HG03045 (cell line): ENCODE measurements at regions not wholly inside any gene's neighbourhood (a gene's known extent, or its start where the extent isn't known, plus 50 kb on each side); places are given as distances from the start of the nearest gene placed in this dataset.

Experiments
- ATAC-seq: cut with Tn5 transposase; IDR thresholded peaks from one replicate; pipeline ENCODE4 v1.9.1; 2021; ENCODE audit warnings: mild to moderate bottlenecking, moderate library complexity; ENCODE audit not compliant: unreplicated experiment

DNA sequence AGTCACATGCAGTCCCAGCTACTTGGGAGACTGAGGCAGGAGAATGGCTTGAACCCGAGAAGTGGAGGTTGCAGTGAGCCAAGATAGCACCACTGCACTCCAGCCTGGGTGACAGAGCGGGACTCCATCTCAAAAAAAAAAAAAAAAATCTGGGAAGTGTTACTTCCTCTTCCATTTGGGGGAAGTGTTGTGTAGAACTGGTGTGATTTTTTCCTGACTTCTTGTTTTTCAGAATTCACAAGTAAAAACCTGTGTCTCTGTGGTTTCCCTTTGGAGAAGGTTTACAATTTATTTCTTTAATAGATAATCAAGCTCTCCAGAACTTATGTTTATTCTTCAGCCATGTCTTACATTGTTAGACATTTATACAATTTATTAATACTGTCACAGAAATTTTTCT lies 396.1 kb downstream of the BRD1 start:
- no peak for ATAC-seq

DNA sequence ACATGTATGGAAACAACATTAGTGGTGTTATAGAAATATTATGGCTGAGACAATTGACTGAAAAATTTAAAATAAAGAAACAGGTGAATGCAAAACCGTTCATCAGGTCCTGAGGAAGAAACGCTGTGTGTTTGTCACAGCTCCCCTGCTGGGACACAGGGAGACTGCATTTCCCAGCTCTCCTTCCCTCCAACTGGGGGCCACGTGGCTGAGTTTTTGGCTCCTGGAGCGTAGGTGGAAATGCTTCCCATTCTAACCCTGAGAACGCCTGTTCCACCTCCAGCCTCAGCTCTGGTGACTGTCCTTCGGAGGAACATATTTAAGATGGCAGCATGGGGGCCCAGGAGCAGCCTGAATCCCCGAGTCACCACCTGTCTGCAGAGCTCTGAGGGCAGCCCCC lies 398.6 kb downstream of the BRD1 start:
- no peak for ATAC-seq

DNA sequence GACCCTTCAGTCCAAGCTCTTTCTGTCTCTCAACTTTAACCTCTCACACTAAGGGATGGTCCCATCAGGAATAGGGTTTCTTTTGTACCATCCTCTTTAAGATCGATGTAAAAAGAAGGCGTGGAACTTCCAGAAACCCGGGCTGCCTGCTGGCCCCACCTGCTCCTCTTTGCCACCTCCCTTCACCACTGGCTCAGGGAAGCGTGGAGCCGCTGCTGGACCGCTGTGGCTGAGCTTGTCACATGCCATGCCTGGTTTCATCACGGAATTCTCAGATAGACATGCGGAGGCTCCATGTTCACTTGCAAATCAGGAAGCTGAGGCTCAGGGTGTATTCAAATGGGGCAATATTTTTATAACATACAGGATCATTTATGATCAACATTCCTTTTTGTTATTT lies 399.7 kb downstream of the BRD1 start:
- ATAC-seq, result no peak

DNA sequence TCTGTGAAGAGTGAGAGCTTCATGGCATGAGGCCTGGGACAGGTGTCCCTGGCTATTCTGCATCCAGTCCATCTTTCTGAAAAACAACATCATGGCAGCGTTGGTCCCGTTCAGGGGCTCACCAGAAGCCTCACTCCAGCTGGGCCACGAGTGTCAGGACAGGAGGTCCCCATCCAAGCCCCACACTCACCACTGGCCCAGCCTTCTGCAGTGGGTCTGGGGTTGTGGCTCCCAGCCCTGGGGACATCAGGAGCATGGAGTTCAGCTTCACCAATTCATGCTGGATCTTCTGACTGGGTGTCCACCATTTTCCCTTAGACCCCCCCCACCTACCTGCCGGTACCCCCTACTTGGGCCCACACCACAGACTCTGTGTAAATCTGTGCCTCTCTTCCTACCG lies 400.3 kb downstream of the BRD1 start:
- no peak for ATAC-seq

DNA sequence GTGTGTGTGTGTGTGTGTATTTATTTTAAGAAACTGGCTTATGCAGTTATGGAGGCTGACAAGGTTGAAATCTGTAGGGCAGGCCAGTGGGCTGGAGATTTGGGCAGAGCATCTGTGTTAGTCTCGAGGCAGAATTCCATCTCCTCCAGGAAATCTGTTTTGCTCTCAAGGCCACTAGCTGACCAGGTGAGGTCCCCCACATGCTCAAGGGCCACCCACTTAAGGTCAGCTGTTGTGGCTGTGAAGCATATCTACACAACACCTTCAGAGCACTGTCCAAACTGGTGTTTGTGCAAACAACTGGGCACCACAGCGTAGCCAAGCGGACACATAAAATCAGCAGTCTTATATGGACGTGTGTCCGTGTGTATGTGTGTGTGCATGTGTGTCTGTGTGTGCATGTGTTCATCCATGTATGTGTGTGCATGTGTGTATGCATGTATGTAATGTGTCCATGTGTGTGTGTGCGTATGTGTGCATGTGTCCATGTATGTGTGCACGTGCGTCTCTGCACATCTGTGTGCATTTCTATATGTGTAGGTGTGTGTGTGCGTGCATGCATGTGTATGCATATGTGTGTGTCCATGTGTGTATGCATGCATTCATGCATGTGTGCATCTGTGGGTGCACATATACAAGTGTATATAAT lies 400.9 kb downstream of the BRD1 start:
- no peak for ATAC-seq

DNA sequence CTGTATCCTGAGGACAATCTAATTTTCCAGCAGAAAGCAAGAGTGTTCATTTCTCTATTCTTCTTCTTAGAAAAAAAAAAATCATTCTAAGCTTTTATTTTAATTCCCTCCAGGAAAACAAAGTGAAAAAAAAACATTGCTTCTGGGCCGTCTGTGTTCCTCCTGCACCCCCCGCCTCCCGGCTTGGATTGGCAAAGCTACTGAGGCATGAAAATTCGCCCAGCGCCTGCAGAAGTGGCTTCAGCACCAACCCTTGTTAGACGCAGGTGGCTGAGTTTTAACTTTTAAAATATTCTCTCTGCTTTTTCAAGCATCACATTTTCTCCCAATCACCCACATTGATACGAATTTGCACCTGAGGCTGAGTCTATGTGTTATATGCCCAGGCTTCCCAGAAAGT lies 401.6 kb downstream of the BRD1 start:
- ATAC-seq, result no peak

DNA sequence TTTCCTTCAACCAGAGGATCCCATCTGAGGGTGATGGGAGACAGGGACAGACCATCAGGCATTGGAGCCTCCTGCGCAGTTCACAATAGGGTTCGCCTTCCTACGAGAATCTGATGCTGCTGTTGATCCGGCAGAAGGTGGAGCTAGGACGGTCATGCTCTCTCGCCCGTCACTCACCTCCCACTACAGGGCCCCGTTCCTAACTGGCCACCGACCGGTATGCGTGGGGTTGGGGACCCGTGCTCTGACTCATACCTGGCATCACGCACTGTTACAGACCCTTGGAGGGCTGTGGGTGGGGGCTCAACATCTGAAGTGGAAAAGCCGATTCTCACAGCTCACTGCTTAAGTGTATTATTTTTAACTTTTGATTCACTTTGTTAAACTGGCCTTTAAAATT lies 402.3 kb downstream of the BRD1 start:
- ATAC-seq, result no peak

DNA sequence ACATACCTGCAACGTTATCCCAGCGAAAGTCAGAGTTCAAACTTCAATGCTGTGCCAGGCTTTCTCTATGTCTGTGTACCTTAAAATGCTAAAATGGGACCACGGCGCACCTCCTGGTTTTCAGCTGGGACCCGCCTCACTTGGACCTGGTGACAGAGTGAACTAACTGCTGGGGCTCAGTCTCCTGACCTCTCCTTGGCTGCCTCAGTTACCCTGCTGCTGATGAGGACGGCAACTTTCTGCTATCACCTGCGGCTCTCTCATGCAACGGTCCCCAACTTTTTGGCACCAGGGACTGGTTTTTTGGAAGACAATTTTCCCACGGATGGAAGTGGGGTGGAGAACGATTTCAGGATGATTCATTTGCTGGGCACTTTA lies 402.8 kb downstream of the BRD1 start:
- ATAC-seq, result no peak

DNA sequence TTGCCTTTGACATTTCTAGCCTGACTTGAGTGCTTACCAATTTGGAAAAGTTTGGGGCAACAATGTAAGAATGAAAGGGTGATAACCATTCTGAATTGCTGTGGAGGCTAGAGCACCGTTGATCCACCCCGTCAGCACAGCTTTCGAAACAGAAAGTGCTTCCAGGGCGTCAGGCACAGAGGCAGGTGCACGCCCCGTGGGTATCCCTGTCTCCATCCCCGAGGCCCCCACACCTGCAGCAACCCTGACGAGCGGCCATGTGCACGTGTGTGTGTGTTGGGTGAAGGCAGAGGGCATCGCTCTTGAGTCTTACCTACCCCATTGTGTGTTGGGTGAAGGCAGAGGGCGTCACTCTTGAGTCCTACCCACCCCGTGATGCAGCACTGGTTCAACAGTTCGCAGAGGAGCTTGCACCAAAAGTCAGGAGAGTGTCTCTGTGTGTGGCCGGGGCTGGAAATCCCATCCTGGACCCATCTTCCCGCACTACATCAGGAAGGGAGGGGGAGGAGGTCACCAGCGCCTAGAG lies 404.5 kb downstream of the BRD1 start:
- no peak for ATAC-seq

DNA sequence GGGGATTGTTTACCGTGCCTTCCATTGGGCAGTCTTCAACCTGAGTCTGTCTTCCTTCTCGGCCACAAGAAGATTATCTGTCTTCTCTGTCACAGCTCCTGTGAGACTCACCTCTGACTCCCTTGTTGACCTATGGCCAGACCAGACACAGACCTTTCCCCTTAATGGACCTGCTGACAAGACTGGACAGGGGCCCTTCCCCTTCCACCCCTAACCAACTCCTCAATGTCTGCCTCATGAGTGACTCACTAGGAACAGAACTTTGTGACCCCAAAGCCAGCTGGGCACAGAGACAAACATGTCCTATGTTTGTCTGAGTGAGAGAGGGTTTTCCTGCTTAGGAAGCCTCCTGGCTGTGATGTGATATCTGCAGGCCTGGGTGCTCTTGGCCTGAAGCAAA lies 405.0 kb downstream of the BRD1 start:
- ATAC-seq, result no peak

DNA sequence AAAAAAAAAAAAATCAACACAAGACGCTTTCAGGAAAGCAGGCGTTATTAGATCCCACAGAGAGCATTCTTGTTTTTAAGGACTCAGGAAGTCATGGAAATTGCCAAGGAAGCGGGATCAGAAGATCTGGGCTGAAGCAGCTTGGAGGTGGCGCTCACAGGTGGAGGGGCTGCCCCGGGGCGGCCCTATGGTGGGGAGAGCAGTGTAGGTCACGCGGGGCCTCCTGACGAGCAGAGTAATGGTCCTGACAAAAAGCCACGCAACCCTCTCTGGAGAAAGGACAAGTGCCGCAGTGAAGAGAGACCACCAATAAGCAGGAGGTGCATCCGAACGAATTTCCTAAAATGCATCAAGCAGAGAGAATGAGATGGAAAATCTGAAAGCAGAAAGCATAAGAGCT lies 407.0 kb downstream of the BRD1 start:
- no peak for ATAC-seq

DNA sequence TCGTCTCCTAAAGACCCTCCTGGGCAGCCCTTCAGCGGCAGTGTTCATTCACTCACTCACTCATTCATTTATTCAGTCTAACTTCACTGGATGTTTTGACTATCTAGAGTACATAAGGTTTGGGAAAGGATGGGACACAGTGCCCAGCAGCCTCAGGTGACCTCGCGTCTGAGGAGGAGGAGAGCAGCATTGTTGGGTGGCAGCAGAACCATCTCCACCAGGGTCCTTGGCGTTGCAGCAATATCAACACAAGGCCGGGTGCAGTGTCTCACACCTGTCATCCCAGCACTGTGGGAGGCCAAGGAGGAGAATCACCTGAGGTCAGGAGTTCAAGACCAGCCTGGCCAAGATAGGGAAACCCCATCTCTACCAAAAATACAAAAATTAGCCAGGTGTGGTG lies 408.0 kb downstream of the BRD1 start:
- ATAC-seq, result no peak

DNA sequence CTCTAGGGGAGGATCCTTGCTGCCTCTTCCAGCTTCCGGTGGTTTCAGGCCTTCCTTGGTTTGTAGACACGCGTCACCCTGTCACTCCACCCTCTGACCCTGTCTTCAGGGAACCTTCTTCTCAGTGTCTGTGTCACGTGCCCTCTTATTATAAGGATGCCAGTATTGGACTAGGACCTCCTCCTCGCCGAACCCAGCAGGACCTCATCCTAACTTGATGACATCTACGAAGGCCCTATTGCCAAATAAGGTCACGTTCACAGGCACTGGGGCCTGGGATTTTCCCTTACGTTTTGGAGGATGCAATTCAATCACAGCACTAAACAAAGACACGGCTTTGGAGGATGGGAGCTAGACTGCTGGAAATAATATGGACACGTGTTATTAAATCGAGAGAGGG lies 408.7 kb downstream of the BRD1 start:
- ATAC-seq, result no peak

DNA sequence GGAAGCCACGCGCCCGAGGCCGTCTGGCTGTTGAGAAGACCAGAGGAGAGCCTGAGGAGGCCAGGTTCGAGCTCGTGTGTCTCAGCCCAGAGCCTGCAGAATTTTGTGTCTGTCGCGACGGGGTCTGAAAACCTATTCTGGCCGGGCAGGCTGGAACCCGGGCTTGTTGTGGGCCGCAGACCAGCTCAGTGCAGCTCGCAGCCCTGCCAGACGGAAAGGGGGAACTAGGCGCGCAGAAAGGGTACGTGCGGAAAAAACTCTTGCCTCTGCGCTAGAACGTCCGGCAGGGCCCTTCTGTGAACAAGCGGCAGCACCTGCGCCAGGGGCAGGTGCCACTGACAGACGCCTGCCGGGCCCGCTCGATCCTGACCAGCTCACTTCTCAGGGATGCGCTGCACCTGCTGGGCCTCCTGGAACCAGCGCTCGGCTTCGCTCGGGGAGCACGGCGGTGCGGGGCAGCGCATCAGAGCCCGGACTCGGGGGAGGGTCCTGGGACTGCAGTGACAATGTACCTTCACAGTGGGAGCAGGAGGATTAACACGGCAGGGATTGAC lies 409.3 kb downstream of the BRD1 start:
- no peak for ATAC-seq

DNA sequence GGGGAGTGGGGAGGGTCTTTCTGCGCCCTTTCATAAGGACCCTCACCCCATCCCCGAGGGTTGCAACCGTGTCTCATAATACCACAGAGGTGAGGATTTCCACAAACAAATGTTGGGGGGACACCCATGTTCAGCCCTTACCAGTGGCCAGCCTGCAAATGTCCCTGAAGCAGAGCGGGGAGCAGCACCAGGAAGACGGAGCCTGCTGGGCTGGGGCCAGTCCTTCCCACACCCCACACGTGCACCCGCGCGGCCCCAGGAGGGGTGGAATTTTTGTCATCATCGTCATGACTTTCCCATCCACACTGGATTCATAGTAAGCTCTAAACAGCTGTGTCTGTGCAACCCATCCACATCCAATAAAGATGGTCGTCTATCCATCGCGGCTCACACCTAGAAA lies 409.8 kb downstream of the BRD1 start:
- no peak for ATAC-seq

DNA sequence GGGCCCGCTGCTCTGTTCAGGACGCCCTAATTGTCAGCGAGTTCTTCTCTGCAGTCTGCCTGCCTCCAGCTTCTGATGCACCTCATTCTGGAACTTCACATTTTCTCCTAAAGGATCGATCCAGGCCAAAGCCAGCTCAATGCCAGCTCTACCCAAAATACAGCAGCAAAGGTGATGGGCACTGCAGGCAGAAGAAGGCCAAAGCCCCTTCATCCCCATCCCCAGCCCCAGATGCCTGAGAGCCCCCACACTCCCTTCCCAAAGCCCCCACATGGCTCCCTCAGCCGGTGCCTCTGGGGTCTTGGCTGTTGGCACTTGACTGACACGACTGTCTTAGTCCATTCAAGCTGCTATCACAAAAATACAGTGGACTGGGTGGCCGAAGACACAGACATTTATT lies 410.3 kb downstream of the BRD1 start:
- ATAC-seq, result no peak

DNA sequence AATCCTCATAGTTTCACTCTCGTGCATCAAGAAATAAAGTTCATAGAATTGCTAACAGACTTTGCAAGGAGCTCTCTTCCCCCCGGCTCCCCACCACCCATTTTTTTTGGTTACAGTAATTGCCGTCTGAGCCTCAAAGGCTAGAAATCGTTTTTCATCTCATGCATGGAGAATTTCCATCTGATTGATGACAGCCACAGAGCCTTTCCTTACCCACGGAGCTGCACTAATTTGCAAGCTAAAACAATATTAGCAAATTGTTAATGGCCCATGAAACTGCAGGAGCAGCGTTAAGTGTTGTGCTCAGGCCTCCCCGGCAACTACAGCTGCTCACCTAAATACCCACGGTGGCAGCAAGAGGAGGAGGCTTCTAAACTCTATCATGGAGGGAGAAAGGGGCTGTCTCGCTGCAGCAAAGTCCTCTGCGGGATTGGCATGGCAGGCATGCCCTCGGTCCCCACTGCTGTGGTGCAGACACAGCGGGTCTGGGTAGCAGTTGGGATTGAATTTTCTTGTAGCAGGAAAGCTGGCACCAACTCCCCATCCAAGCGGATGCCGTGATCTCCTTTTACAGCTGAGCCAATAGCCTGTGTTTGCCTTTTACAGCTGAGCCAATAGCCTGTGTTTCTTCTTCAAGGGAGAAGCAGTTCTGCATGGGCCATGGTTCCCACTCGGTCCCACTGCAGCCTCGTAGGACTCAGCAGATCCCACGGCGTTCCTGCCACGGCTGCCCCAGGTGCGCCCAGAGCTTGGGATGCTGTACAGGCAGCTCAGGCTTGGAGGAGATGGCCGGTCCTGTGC lies 412.3 kb downstream of the BRD1 start:
- no peak for ATAC-seq

DNA sequence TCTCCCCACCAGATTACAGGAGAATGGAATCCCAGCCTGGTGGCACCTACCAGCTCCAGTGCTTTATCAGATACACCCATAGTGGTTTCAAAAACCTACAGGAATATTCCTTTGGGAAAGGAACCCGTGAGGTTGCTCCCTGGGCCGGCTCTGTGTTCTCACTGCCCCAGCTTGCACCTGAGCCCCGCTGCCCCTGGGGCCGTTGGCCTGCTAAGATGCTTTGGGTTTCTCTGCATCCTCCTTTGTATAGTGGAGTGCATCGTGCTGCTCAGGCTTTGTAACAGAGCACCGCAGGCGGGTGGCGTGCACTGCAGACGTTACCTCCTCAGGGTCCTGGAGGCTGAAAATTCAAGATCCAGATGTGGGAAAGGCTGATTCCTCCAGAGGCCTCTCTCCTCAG lies 414.1 kb downstream of the BRD1 start:
- ATAC-seq, result no peak

DNA sequence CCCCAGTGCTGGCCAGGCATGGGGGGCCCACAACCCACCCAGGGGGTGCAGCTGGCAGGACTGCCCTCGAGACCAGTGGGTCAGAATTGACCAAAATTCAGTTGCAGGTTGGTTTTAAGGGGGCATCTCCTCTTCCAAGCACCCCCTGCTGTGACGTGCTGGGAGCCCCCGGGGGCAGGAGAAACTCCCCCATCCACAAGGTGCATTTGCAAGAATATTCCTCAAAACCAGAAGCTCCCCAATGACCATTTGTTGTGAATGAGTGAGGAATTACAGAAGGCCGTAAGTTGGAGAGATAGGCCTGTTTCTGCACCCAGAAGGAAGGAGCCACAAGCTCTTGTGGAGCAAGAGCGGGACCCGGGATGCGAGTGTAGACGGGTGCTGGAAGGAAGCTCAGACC lies 414.5 kb downstream of the BRD1 start:
- ATAC-seq, result no peak

DNA sequence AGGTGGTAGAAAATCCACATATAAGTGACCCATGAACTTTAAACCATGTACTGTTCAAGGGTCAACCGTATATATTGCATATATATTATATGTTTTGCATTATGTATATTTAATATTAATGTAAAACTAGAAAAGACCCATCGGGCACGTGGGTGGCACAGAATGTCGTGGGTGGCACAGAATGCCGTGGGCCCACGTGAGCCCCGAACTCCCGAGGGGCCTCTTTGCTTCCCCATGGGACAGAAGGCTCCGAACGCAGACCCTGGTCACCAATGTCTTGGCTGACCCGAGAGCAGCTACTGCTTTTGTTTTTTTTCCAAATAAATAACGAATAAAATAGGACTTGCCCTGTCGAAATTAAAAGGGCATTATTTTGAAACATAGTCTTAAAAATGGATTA lies 415.4 kb downstream of the BRD1 start:
- no peak for ATAC-seq

DNA sequence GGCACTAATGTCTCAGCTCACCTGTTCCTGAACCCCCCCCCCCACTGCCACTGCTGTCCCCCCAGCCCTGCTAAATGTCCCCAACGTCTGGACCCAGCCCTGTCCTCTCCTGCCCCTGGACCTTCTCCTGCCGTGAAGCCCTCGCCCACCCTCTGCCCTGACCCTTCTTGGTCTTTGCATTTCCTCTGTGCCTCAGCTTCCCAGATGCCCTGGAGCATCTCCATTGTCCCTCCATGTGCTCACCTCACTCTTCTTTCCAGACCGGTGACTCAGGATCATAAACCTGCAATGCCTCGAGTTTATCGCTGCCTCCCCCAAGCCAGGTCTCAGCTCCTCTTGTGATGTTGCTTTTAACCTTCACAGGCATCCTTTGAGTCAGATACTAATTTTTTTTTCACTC lies 416.4 kb downstream of the BRD1 start:
- ATAC-seq, result no peak

DNA sequence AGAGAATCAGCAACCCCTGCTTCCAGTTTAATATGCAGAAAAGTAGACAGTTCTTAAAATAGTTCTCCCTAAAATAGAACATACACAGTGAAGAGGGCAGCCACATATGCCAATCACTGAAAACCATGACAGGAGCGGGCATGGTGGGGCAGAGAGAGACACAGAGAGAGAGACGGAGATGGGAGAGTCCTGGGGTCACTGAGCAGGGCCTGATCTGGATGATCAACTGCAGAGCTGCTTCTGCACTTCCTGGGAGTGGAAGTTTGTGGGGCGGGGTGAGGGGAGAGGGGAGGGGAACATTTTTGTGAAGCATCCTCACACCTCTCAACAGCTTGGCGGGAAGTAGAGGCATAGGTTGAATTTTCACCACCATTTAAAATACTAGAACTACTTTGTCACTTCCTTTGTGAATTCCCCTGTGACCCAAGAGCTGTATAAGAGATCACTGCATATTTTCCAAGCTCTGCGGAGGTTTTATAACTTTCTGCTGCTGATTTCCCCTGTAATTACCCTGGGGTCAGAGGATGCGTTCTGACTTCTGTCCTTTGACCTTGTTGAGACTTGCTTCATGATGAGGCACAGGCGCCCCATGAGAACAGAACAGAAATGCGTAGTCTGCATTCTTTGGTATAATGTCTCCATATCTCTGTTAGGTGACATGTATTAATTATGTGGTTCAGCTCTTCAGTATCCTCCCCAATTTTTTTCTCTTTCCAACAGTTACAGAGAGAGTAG lies 419.4 kb downstream of the BRD1 start:
- ATAC-seq, result no peak
